HG03097 (cell line): ENCODE measurements at regions not wholly inside any gene's neighbourhood (a gene's known extent, or its start where the extent isn't known, plus 50 kb on each side); places are given as distances from the start of the nearest gene placed in this dataset.
A peak's percentile ranks its signal among the peaks of the same experiment; 100 is the strongest.
"Not testable (repeated sequence)": the region's sequence is repeated elsewhere in the genome, so short reads cannot be mapped to it uniquely, and the experiment has no call there.

Source experiments
- ATAC-seq: cut with Tn5 transposase; IDR thresholded peaks from one replicate; pipeline ENCODE4 v1.9.1; 2021; ENCODE audit not compliant: unreplicated experiment, low FRiP score

- ATAC-seq: no peak
Measured at GRCh38 chr1:204777591-204777990, 92.1 kb upstream of the LRRN2 start.

GRCh38 chr1:204780630-204781029 is 90.0 kb upstream of the NFASC start:
- ATAC-seq: no peak

GRCh38 chr1:204782118-204782700 is 88.5 kb upstream of the NFASC start:
- ATAC-seq: no peak

GRCh38 chr1:204785023-204785422 is 85.6 kb upstream of the NFASC start:
- not testable (repeated sequence) for ATAC-seq

GRCh38 chr1:204788470-204788869 is 82.2 kb upstream of the NFASC start:
- ATAC-seq: no peak

GRCh38 chr1:204791453-204792353 is 79.0 kb upstream of the NFASC start:
- no peak for ATAC-seq

- no peak for ATAC-seq
Measured at GRCh38 chr1:204792354-204792692, 78.3 kb upstream of the NFASC start.

- no peak for ATAC-seq
Measured at GRCh38 chr1:204793259-204793914, 77.3 kb upstream of the NFASC start.

GRCh38 chr1:204796886-204797285 is 73.8 kb upstream of the NFASC start:
- not testable (repeated sequence) for ATAC-seq

- ATAC-seq: no peak
Measured at GRCh38 chr1:204797401-204797800, 73.3 kb upstream of the NFASC start.

GRCh38 chr1:204799630-204800029 is 71.0 kb upstream of the NFASC start:
- ATAC-seq: no peak

GRCh38 chr1:204801211-204801610 is 69.5 kb upstream of the NFASC start:
- ATAC-seq: no peak

- no peak for ATAC-seq
Measured at GRCh38 chr1:204802401-204803175, 68.1 kb upstream of the NFASC start.

- no peak for ATAC-seq
Measured at GRCh38 chr1:204803607-204804006, 67.1 kb upstream of the NFASC start.

- ATAC-seq: peak; percentile 82
Measured at GRCh38 chr1:204806943-204807687, 63.5 kb upstream of the NFASC start.

GRCh38 chr1:204809488-204809887 is 61.2 kb upstream of the NFASC start:
- no peak for ATAC-seq

GRCh38 chr1:204812842-204813241 is 57.8 kb upstream of the NFASC start:
- no peak for ATAC-seq

- ATAC-seq: no peak
Measured at GRCh38 chr1:204813522-204813921, 57.1 kb upstream of the NFASC start.

- ATAC-seq: no peak
Measured at GRCh38 chr1:204814166-204814884, 56.3 kb upstream of the NFASC start.

- no peak for ATAC-seq
Measured at GRCh38 chr1:204817341-204817740, 53.3 kb upstream of the NFASC start.
